GM06990 (cell line): ENCODE measurements at regions not wholly inside any gene's neighbourhood (a gene's known extent, or its start where the extent isn't known, plus 50 kb on each side); places are given as distances from the start of the nearest gene placed in this dataset.

Experiments used
- DNase-seq: peaks from one replicate; pipeline ENCODE4 v3.0.0-alpha.2; 2011; ENCODE audit not compliant: insufficient read length; ENCODE audit errors: extremely low read depth
- H3K27me3 ChIP-seq: replicated peaks from 2 replicates; pipeline ENCODE4 v1.6.0; 2011; ENCODE audit warnings: low read length; ENCODE audit not compliant: control insufficient read depth, insufficient read depth
- H3K36me3 ChIP-seq: 2 replicates; pipeline ENCODE4 v1.5.1; 2011; ENCODE audit warnings: low read length; ENCODE audit not compliant: control insufficient read depth, insufficient read depth
- H3K4me3 ChIP-seq: replicated peaks from 2 replicates; pipeline ENCODE4 v1.5.1; 2011; ENCODE audit warnings: low read depth, mild to moderate bottlenecking, control low read depth, low read length
- TF ChIP-seq, protein P1 (sequence below): IDR thresholded peaks from 2 replicates; pipeline ENCODE4 v1.5.1; 2011; ENCODE audit warnings: low read length, control low read depth, mild to moderate bottlenecking, inconsistent platforms; ENCODE audit not compliant: insufficient read depth, poor library complexity, severe bottlenecking

DNA sequence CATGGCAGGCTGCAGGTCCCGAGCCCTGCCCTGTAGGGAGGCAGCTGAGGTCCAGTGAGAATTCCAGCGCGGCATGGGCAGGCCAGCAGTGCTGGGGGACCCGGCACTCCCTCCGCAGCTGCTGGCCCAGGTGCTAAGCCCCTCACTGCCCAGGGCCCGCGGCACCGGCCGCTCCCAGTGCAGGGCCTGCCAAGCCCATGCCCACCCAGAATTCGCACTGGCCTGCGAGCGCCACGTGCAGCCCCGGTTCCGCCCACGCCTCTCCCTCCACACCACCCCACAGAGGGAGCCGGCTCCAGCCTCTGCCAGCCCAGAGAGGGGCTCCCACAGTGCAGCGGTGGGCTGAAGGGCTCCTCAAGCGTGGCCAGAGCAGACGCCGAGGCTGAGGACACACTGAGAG is 158.5 kb upstream of the ACVR2A start:
- H3K36me3 ChIP-seq = no peaks in the 10 kb centered on the region
- no peak for DNase-seq
- H3K4me3 ChIP-seq = no peak overlapping the region
- no peaks in the 10 kb centered on the region for H3K27me3 ChIP-seq
- TF ChIP-seq, protein P1, sequence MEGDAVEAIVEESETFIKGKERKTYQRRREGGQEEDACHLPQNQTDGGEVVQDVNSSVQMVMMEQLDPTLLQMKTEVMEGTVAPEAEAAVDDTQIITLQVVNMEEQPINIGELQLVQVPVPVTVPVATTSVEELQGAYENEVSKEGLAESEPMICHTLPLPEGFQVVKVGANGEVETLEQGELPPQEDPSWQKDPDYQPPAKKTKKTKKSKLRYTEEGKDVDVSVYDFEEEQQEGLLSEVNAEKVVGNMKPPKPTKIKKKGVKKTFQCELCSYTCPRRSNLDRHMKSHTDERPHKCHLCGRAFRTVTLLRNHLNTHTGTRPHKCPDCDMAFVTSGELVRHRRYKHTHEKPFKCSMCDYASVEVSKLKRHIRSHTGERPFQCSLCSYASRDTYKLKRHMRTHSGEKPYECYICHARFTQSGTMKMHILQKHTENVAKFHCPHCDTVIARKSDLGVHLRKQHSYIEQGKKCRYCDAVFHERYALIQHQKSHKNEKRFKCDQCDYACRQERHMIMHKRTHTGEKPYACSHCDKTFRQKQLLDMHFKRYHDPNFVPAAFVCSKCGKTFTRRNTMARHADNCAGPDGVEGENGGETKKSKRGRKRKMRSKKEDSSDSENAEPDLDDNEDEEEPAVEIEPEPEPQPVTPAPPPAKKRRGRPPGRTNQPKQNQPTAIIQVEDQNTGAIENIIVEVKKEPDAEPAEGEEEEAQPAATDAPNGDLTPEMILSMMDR = no peak

DNA sequence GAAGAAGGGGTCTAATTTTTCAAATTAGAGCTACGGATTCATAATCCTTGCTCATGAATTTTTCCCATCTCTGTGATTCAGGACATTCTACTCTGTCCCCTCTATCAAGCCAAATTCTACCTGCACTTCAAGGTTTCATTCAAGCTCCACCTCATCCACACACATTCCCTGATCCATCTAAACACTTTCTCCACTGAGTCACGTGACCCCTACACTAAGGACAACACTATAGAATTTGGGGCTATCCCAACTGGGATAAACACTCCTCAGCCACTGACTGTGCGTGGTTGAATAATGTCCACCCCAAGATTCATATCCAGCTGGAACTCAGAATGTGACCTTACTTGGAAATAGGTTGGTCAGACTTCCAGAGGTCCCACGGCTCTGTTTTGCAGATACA is 159.9 kb upstream of the ACVR2A start:
- TF ChIP-seq, protein P1 = no peak
- H3K4me3 ChIP-seq = no peak overlapping the region
- H3K36me3 ChIP-seq = no peaks in the 10 kb centered on the region
- DNase-seq = no peak
- no peaks in the 10 kb centered on the region for H3K27me3 ChIP-seq

DNA sequence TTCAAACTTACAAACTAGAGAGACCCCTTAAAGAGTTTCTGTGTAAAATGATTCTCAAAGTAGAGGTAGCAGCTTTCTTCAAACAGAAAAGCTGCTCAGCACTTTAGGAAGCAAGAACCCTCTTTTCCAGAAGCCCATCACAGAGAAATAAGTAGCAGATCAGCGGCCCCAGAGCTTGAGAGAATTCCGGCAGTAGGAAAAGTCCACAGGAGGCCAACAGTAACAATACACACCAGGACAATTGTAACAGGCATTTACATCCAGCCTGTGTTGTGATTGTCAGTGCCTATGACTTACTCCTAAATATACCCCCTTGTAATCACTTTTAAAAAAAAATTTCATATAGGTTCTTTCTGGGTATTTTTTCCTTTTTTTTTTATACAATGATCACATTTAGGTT is 161.4 kb upstream of the ACVR2A start:
- Histone ChIP-seq H3K27me3 (no peaks in the 10 kb centered on the region), H3K4me3 (no peak overlapping the region), H3K36me3 (no peaks in the 10 kb centered on the region)
- no peak for DNase-seq
- TF ChIP-seq, protein P1 = no peak

DNA sequence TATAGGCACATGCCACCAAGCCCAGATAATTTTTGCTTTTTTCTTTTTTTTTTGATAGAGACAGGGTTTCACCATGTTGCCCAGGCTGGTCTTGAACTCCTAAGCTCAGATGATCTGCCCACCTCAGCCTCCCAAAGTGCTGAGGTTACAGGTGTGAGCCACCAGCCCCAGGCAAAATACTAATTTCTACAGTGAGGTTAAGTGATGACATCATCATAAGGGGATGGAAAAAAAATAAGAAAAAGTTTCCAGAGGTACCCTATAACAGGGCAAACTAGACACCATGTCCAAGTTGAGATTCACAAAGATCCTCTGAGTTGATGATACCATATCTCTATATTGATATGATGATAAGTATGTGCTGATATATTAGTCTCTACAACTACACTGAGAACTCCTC is 163.7 kb upstream of the ACVR2A start:
- H3K4me3 ChIP-seq = no peak overlapping the region
- TF ChIP-seq, protein P1 = no peak
- H3K27me3 ChIP-seq = no peaks in the 10 kb centered on the region
- no peaks in the 10 kb centered on the region for H3K36me3 ChIP-seq
- DNase-seq = no peak

DNA sequence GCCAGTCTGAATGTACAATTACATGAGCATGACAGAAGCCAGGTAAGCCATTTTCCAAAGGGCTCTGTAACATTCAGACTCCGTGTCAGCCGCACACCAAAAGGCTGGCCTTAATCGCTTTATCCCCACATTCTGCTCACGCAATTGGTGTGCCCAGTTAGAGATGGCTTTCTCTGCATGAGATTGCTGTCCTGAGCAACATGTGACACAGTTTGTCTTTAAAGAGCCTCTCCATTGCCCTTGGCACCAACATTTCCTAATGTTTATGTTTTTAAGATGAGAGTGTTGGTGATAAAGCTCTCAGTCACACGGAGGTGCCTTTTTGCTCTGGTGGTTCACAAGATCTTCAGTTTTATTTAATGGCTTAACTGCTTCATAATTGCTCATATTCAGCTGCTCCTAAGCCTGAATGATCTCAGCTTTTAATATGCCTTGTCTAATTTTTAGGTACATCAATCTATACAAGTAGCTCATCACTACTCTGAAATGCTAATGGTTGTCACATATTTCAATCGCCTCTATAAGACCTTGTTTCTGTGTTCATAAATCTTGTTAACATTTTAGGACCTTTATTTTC is 164.8 kb upstream of the ACVR2A start:
- Histone ChIP-seq H3K36me3 (no peaks in the 10 kb centered on the region), H3K27me3 (no peaks in the 10 kb centered on the region), H3K4me3 (no peak overlapping the region)
- DNase-seq = no peak
- TF ChIP-seq, protein P1 = no peak

GRCh38 chr2:147679191-147679954 is 165.5 kb upstream of the ACVR2A start:
- H3K27me3 ChIP-seq = no peaks in the 10 kb centered on the region
- no peak for DNase-seq
- H3K4me3 ChIP-seq = no peak overlapping the region
- H3K36me3 ChIP-seq = no peaks in the 10 kb centered on the region
- TF ChIP-seq, protein P1 = no peak
